H9 (cell line): ENCODE measurements at regions not wholly inside any gene's neighbourhood (a gene's known extent, or its start where the extent isn't known, plus 50 kb on each side); places are given as distances from the start of the nearest gene placed in this dataset.

Experiments
- DNase-seq: peaks from one replicate; pipeline ENCODE4 v3.0.0-alpha.2; 2017
- H2AFZ ChIP-seq: one replicate; pipeline ENCODE4 v1.6.1; 2013; ENCODE audit warnings: mild to moderate bottlenecking, low read length, control low read depth, moderate library complexity
- H2AK5ac ChIP-seq: 2 replicates; pipeline ENCODE4 v1.6.1; 2013; ENCODE audit warnings: low read length, control low read depth, mixed read lengths; ENCODE audit not compliant: insufficient read length
- H2BK120ac ChIP-seq: one replicate; pipeline ENCODE4 v1.6.1; 2013; ENCODE audit warnings: low read depth, mild to moderate bottlenecking, low read length, control low read depth, inconsistent platforms; ENCODE audit not compliant: poor library complexity, severe bottlenecking
- H2BK12ac ChIP-seq: 2 replicates; pipeline ENCODE4 v1.6.1; 2013; ENCODE audit warnings: low read length, control low read depth, mixed read lengths, low read depth; ENCODE audit not compliant: insufficient read length
- H2BK15ac ChIP-seq: 2 replicates; pipeline ENCODE4 v1.6.1; 2013; ENCODE audit warnings: low read depth, low read length, control low read depth
- H2BK20ac ChIP-seq: one replicate; pipeline ENCODE4 v1.6.1; 2013; ENCODE audit warnings: low read depth, mild to moderate bottlenecking, low read length, control low read depth, inconsistent platforms; ENCODE audit not compliant: poor library complexity, severe bottlenecking
- H2BK5ac ChIP-seq: 2 replicates; pipeline ENCODE4 v1.6.1; 2013; ENCODE audit warnings: low read length, control low read depth, mixed read lengths; ENCODE audit not compliant: insufficient read length
- H3K14ac ChIP-seq: 2 replicates; pipeline ENCODE4 v1.6.1; 2013; ENCODE audit warnings: low read length, control low read depth; ENCODE audit not compliant: insufficient read depth
- H3K18ac ChIP-seq: 2 replicates; pipeline ENCODE4 v1.6.1; 2013; ENCODE audit warnings: low read depth, mild to moderate bottlenecking, mixed read lengths, low read length, control low read depth; ENCODE audit not compliant: insufficient read length
- H3K23ac ChIP-seq: 2 replicates; pipeline ENCODE4 v1.6.1; 2013; ENCODE audit warnings: low read length, control low read depth, mixed read lengths, low read depth; ENCODE audit not compliant: insufficient read length
- H3K23me2 ChIP-seq: 2 replicates; pipeline ENCODE4 v1.6.1; 2013; ENCODE audit warnings: low read depth, mild to moderate bottlenecking, mixed read lengths, low read length, control low read depth; ENCODE audit not compliant: insufficient read length, poor library complexity, severe bottlenecking
- H3K27ac ChIP-seq: 2 replicates; pipeline ENCODE4 v1.5.1; 2013; ENCODE audit warnings: low read length, control low read depth, mixed read lengths, low read depth; ENCODE audit not compliant: insufficient read length
- H3K27me3 ChIP-seq: 2 replicates; pipeline ENCODE4 v1.6.1; 2013; ENCODE audit warnings: low read length, control low read depth, inconsistent platforms; ENCODE audit not compliant: insufficient read depth
- H3K4ac ChIP-seq: 2 replicates; pipeline ENCODE4 v1.6.1; 2013; ENCODE audit warnings: low read depth, mild to moderate bottlenecking, control low read depth, inconsistent platforms, low read length, moderate library complexity
- H3K4me1 ChIP-seq: 2 replicates; pipeline ENCODE4 v1.6.1; 2013; ENCODE audit warnings: low read length, control low read depth, inconsistent platforms; ENCODE audit not compliant: insufficient read depth
- H3K4me2 ChIP-seq: 2 replicates; pipeline ENCODE4 v1.6.1; 2013; ENCODE audit warnings: low read length, control low read depth, mixed read lengths; ENCODE audit not compliant: insufficient read length, insufficient read depth
- H3K56ac ChIP-seq: 2 replicates; pipeline ENCODE4 v1.6.1; 2013; ENCODE audit warnings: low read depth, mild to moderate bottlenecking, mixed read lengths, low read length, control low read depth; ENCODE audit not compliant: insufficient read length
- H3K79me1 ChIP-seq: 2 replicates; pipeline ENCODE4 v1.6.1; 2013; ENCODE audit warnings: low read depth, mild to moderate bottlenecking, moderate library complexity, low read length, control low read depth, inconsistent platforms; ENCODE audit not compliant: insufficient read depth, poor library complexity, severe bottlenecking
- H3K79me2 ChIP-seq: 2 replicates; pipeline ENCODE4 v1.6.1; 2013; ENCODE audit warnings: low read length, control low read depth, inconsistent platforms; ENCODE audit not compliant: insufficient read depth
- H3K9ac ChIP-seq: 2 replicates; pipeline ENCODE4 v1.6.1; 2013; ENCODE audit warnings: low read length, control low read depth, mixed read lengths; ENCODE audit not compliant: insufficient read length; ENCODE audit errors: extremely low read depth
- H3K9me3 ChIP-seq: one replicate; pipeline ENCODE4 v1.6.1; 2013; ENCODE audit warnings: low read depth, low read length, inconsistent platforms; ENCODE audit not compliant: control insufficient read depth
- H3T11ph ChIP-seq: one replicate; pipeline ENCODE4 v1.6.1; 2013; ENCODE audit warnings: mild to moderate bottlenecking, low read length, control low read depth, inconsistent platforms
- H4K20me1 ChIP-seq: one replicate; pipeline ENCODE4 v1.6.1; 2013; ENCODE audit not compliant: control insufficient read depth, insufficient read length, insufficient read depth
- H4K5ac ChIP-seq: 2 replicates; pipeline ENCODE4 v1.6.1; 2013; ENCODE audit warnings: low read depth, mild to moderate bottlenecking, mixed read lengths, low read length, control low read depth; ENCODE audit not compliant: insufficient read length
- H4K8ac ChIP-seq: replicated peaks from 2 replicates; pipeline ENCODE4 v1.6.1; 2013; ENCODE audit warnings: low read length, control low read depth, mixed read lengths, low read depth; ENCODE audit not compliant: insufficient read length
- H4K91ac ChIP-seq: 2 replicates; pipeline ENCODE4 v1.6.1; 2013; ENCODE audit warnings: low read depth, mild to moderate bottlenecking, moderate library complexity, mixed read lengths, low read length, control low read depth; ENCODE audit not compliant: insufficient read length
- H3K27ac Mint-ChIP-seq, 3 experiments: 2 replicates in 2 of 3; 3 replicates in 1 of 3; pipeline ENCODE4 v1.8.0; 2020 to 2021; ENCODE audit warnings: mixed read lengths in 3 of 3, mild to moderate bottlenecking in 1 of 3, moderate library complexity in 1 of 3
- H3K27me3 Mint-ChIP-seq: 2 replicates; pipeline ENCODE4 v1.8.0; 2021; ENCODE audit warnings: low read depth, mild to moderate bottlenecking, moderate library complexity, mixed read lengths
- H3K36me3 Mint-ChIP-seq, 3 experiments: 2 replicates in 2 of 3; 3 replicates in 1 of 3; pipeline ENCODE4 v1.8.0; 2020 to 2021; ENCODE audit warnings: low read depth in 3 of 3, mixed read lengths in 3 of 3; ENCODE audit not compliant: insufficient read depth in 1 of 3
- H3K4me1 Mint-ChIP-seq, 2 experiments: 2 replicates each; pipeline ENCODE4 v1.8.0; 2020; ENCODE audit warnings: mixed read lengths in 2 of 2
- H3K4me3 Mint-ChIP-seq, 2 experiments: 2 replicates in 1 of 2; 3 replicates in 1 of 2; pipeline ENCODE4 v1.8.0; 2020 to 2021; ENCODE audit warnings: mild to moderate bottlenecking in 2 of 2, mixed read lengths in 2 of 2, moderate library complexity in 1 of 2
- H3K9me3 Mint-ChIP-seq, 2 experiments: 2 replicates in 1 of 2; 3 replicates in 1 of 2; pipeline ENCODE4 v1.8.0; 2020; ENCODE audit warnings: mild to moderate bottlenecking in 2 of 2, mixed read lengths in 2 of 2, moderate library complexity in 1 of 2
- CTCF ChIP-seq: fragments of 200-600 bp; sonication (generic); conservative IDR thresholded peaks from 3 replicates; pipeline ENCODE4 v1.8.0; 2021; ENCODE audit warnings: antibody characterized with exemption, mild to moderate bottlenecking

DNA sequence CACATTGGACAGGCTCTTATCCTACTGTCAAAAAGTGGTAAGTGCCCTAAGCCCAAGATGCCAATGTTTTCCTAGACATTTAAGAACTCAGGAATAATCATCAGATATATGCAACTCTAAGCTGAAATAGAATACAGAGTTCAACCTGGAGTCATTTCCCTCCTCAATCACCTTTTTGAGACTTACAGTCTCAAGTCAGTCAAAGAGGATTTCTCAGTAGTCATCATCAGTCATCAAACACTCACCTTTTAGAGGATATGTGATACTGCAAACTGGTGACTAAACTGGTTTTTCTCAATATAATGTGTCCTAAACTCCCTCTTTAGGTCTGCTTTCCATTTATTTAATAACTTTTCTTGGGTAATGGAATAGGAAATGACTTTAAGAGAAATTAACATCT lies 145.3 kb upstream of the ADAMTS5 start:
- Mint-ChIP-seq H3K9me3 (peaks cover 0 to 4% of the 10 kb centered on the region in 2 experiments; a peak in 2 of 5 replicates), H3K27me3 (no peaks in the 10 kb centered on the region), H3K4me1 (peaks cover 2 to 6% of the 10 kb centered on the region in 2 experiments; a peak in 3 of 4 replicates), H3K36me3 (peaks cover 0 to 5% (median 0%) of the 10 kb centered on the region in 3 experiments; a peak in 4 of 7 replicates), H3K27ac (no peak overlapping the region), H3K4me3 (no peak overlapping the region)
- TF ChIP-seq CTCF, result no peak
- no peak overlapping the region for H3T11ph ChIP-seq
- no peak overlapping the region for H3K4ac ChIP-seq
- no peak overlapping the region for H3K14ac ChIP-seq
- no peaks in the 10 kb centered on the region for H3K27me3 ChIP-seq
- H2AFZ ChIP-seq, result no peak overlapping the region
- no peak overlapping the region for H2AK5ac ChIP-seq
- no peaks in the 10 kb centered on the region for H3K79me1 ChIP-seq
- no peak overlapping the region for H2BK15ac ChIP-seq
- H4K8ac ChIP-seq, result no peak overlapping the region
- H3K4me2 ChIP-seq, result no peak overlapping the region
- no peak overlapping the region for H4K5ac ChIP-seq
- no peak overlapping the region for H3K23ac ChIP-seq
- H3K23me2 ChIP-seq, result no peaks in the 10 kb centered on the region
- no peaks in the 10 kb centered on the region for H3K9me3 ChIP-seq
- H3K79me2 ChIP-seq, result no peaks in the 10 kb centered on the region
- H4K20me1 ChIP-seq, result no peaks in the 10 kb centered on the region
- H3K18ac ChIP-seq, result no peak overlapping the region
- peaks cover 4% of the 10 kb centered on the region; the same call in 1 of the 2 replicates for H3K4me1 ChIP-seq
- H2BK120ac ChIP-seq, result no peak overlapping the region
- H2BK5ac ChIP-seq, result no peak overlapping the region
- no peak overlapping the region for H4K91ac ChIP-seq
- no peak overlapping the region for H2BK12ac ChIP-seq
- no peak overlapping the region for H2BK20ac ChIP-seq
- H3K56ac ChIP-seq, result no peak overlapping the region
- no peak overlapping the region for H3K27ac ChIP-seq
- no peak for DNase-seq
- no peak overlapping the region for H3K9ac ChIP-seq
